GM12878 (cell line): ENCODE measurements at regions not wholly inside any gene's neighbourhood (a gene's known extent, or its start where the extent isn't known, plus 50 kb on each side); places are given as distances from the start of the nearest gene placed in this dataset.

Source experiments
- ATAC-seq: fragments of 200-7000 bp; cut with Tn5 transposase; 3 replicates; pipeline ENCODE4 v1.9.1; 2020; ENCODE audit warnings: mild to moderate bottlenecking, moderate library complexity
- BruUV-seq: library from RNA; stranded (reverse); fragments of 400-500 nt; replicated peaks from 2 replicates; lab custom pipeline; 2021; lab: Mats Ljungman, UMichigan
- CTCF ChIA-PET: fragments of 300-600 bp; sonication (Branson Sonifier 250); formaldehyde crosslinking; extraction: SDS; loops from one replicate; lab custom pipeline; 2021; ENCODE audit warnings: inconsistent platforms; lab: Yijun Ruan, JAX
- POLR2A ChIA-PET: fragments of 350-600 bp; formaldehyde crosslinking; extraction: SDS; loops from one replicate; lab custom pipeline; 2021; ENCODE audit warnings: inconsistent platforms; lab: Charles Lee
- RAD21 ChIA-PET: fragments of 300-600 bp; sonication (Branson Sonifier 250); formaldehyde crosslinking; loops from one replicate; lab custom pipeline; 2023; ENCODE audit warnings: antibody characterized with exemption; ENCODE audit not compliant: unreplicated experiment; lab: Charles Lee
- SMC1A ChIA-PET: fragments of 300-600 bp; sonication (Branson Sonifier 250); formaldehyde crosslinking; loops from one replicate; lab custom pipeline; 2023; ENCODE audit not compliant: unreplicated experiment, uncharacterized antibody; lab: Charles Lee
- DNase-seq: peaks from one replicate; pipeline ENCODE4 v3.0.0-alpha.2; 2011; ENCODE audit warnings: low read depth, low spot score
- FAIRE-seq: peaks from 3 replicates; lab custom pipeline; 2011; peaks lifted over from hg19 to GRCh38; lab: Jason Lieb, UNC
- H2AFZ ChIP-seq: 2 replicates; pipeline ENCODE4 v1.6.0; 2011; ENCODE audit warnings: low read depth, low read length, control low read depth; ENCODE audit not compliant: control insufficient read depth
- H3K27ac ChIP-seq: 2 replicates; pipeline ENCODE4 v1.5.1; 2011; ENCODE audit warnings: control low read depth; ENCODE audit not compliant: control insufficient read depth, insufficient read depth
- H3K27me3 ChIP-seq, 2 experiments: replicated peaks in 1 of 2; 2 replicates each; pipeline versions ENCODE4 v1.6.0 to v1.6.1; 2011; ENCODE audit warnings: low read length in 1 of 2; ENCODE audit not compliant: control insufficient read depth in 2 of 2, insufficient read depth in 2 of 2
- H3K36me3 ChIP-seq, 2 experiments: 2 replicates each; pipeline ENCODE4 v1.5.1; 2011; ENCODE audit warnings: low read length in 1 of 2; ENCODE audit not compliant: control insufficient read depth in 2 of 2, insufficient read depth in 2 of 2
- H3K4me1 ChIP-seq: 2 replicates; pipeline ENCODE4 v1.6.1; 2011; ENCODE audit warnings: mild to moderate bottlenecking, low read length, moderate library complexity, mixed read lengths; ENCODE audit not compliant: control insufficient read depth, insufficient read depth
- H3K4me2 ChIP-seq: 2 replicates; pipeline ENCODE4 v1.6.0; 2011; ENCODE audit warnings: control low read depth; ENCODE audit not compliant: control insufficient read depth, insufficient read depth
- H3K4me3 ChIP-seq: fragments of 200-600 bp; sonication (generic); 2 replicates; pipeline ENCODE4 v1.5.1; 2016
- H3K79me2 ChIP-seq: 2 replicates; pipeline ENCODE4 v1.6.0; 2011; ENCODE audit warnings: low read length; ENCODE audit not compliant: control insufficient read depth, insufficient read depth
- H3K9ac ChIP-seq: 2 replicates; pipeline ENCODE4 v1.8.0; 2011; ENCODE audit warnings: low read length, control low read depth, mixed read lengths; ENCODE audit not compliant: control insufficient read depth, insufficient read depth
- H3K9me3 ChIP-seq: replicated peaks from 3 replicates; pipeline ENCODE4 v1.5.1; 2011; ENCODE audit warnings: mild to moderate bottlenecking, low read length; ENCODE audit not compliant: control insufficient read depth, insufficient read depth
- H4K20me1 ChIP-seq: 2 replicates; pipeline ENCODE4 v1.6.0; 2011; ENCODE audit not compliant: control insufficient read depth, insufficient read depth
- ATF7 ChIP-seq: fragments of 450-650 bp; IDR thresholded peaks from 2 replicates; pipeline ENCODE4 v1.6.1; 2016; ENCODE audit warnings: low read depth, mild to moderate bottlenecking
- BACH1 ChIP-seq: fragments of 450-650 bp; IDR thresholded peaks from 2 replicates; pipeline ENCODE4 v1.6.1; 2017; ENCODE audit warnings: mild to moderate bottlenecking, borderline replicate concordance
- FOXK2 ChIP-seq: fragments of 450-650 bp; IDR thresholded peaks from 2 replicates; pipeline ENCODE4 v1.6.1; 2017; ENCODE audit warnings: mild to moderate bottlenecking, moderate library complexity
- GATAD2B ChIP-seq: fragments of 450-650 bp; conservative IDR thresholded peaks from 2 replicates; pipeline ENCODE4 v1.6.1; 2017; ENCODE audit warnings: low read depth, mild to moderate bottlenecking, moderate library complexity
- POU2F2 ChIP-seq: IDR thresholded peaks from 3 replicates; pipeline ENCODE4 v1.6.1; 2011; ENCODE audit warnings: low read depth, mild to moderate bottlenecking, low read length, borderline replicate concordance
- RELA ChIP-seq: fragments of 450-650 bp; IDR thresholded peaks from 2 replicates; pipeline ENCODE4 v1.8.0; 2014; ENCODE audit warnings: borderline replicate concordance; ENCODE audit not compliant: partially characterized antibody
- RFX5 ChIP-seq: IDR thresholded peaks from 2 replicates; pipeline ENCODE4 v1.6.1; 2011; ENCODE audit warnings: low read depth, low read length, improper control_type of control experiment
- SIN3A ChIP-seq: IDR thresholded peaks from 2 replicates; pipeline ENCODE4 v1.6.1; 2012; ENCODE audit warnings: low read depth, low read length, improper control_type of control experiment
- SREBF1 ChIP-seq: IDR thresholded peaks from 2 replicates; pipeline ENCODE4 v1.6.1; 2012; ENCODE audit warnings: mild to moderate bottlenecking, low read length
- STAT1 ChIP-seq: fragments of 450-650 bp; conservative IDR thresholded peaks from 2 replicates; pipeline ENCODE4 v1.6.1; 2014; ENCODE audit warnings: antibody characterized with exemption, mild to moderate bottlenecking
- ZNF217 ChIP-seq: fragments of 450-650 bp; IDR thresholded peaks from 2 replicates; pipeline ENCODE4 v1.6.1; 2017; ENCODE audit warnings: antibody characterized with exemption, mild to moderate bottlenecking
- WGBS: methylation state at CpG from one replicate; pipeline ENCODE4 v1.1.6; 2016; ENCODE audit warnings: low lambda C conversion rate; ENCODE audit not compliant: insufficient replicate concordance, insufficient coverage; ENCODE audit errors: missing lambda C conversion rate; 5-methylcytosine and 5-hydroxymethylcytosine counted together
- in situ Hi-C: fragments of 300-500 bp; cut with MboI; formaldehyde crosslinking; loops from 9 replicates; pipeline ENCODE4 v1.14.3; 2018; ENCODE audit warnings: mixed read lengths
- intact Hi-C: fragments of 100-400 bp; cut with micrococcal nuclease; formaldehyde crosslinking; loops from one replicate; pipeline ENCODE4 v1.14.2; 2022; ENCODE audit not compliant: unreplicated experiment
- TF ChIP-seq, protein P1 (sequence below): IDR thresholded peaks from 2 replicates; pipeline ENCODE4 v1.6.1; 2012; ENCODE audit warnings: low read depth, low read length, improper control_type of control experiment
- TF ChIP-seq, protein P2 (sequence below): fragments of 450-650 bp; IDR thresholded peaks from 2 replicates; pipeline ENCODE4 v1.6.1; 2016; ENCODE audit warnings: mild to moderate bottlenecking
- TF ChIP-seq, protein P3 (sequence below): IDR thresholded peaks from 2 replicates; pipeline ENCODE4 v1.6.1; 2012; ENCODE audit warnings: mild to moderate bottlenecking, low read depth, low read length
- TF ChIP-seq, protein P4 (sequence below): IDR thresholded peaks from 2 replicates; pipeline ENCODE4 v1.6.1; 2012; ENCODE audit warnings: low read depth, low read length, improper control_type of control experiment
- TF ChIP-seq, protein P5 (sequence below): fragments of 450-650 bp; IDR thresholded peaks from 2 replicates; pipeline ENCODE4 v1.6.1; 2016; ENCODE audit warnings: mild to moderate bottlenecking, moderate library complexity, borderline replicate concordance

DNA sequence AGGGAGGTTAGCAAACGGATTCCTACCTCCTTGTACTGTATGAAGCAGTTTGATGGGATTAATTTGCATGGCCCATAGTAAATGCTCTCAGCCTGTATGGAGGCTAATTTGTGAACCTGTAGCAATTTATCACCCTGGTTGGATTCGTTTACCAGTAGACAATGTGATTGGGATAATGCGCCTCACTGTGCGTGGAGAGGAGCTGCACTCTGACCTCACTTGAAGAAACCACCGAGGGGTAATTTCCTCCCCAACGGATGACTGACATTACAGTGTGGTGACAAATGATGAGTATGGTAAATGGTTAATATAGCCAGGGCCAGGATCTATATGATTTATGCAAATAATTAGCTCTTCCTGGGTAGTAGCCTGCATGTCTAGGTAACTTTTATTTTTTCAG is 479.1 kb upstream of the RBFOX1 start:
- RAD21 ChIA-PET, result no interaction called here
- H3K4me2 ChIP-seq, result no peak overlapping the region
- H3K79me2 ChIP-seq, result no peaks in the 10 kb centered on the region
- H3K4me1 ChIP-seq, result no peaks in the 10 kb centered on the region
- FAIRE-seq (no peak), ATAC-seq (no peak), DNase-seq (no peak)
- CTCF ChIA-PET, result no interaction called here
- 45% methylated on average over 6 of the region's 6 CpGs for WGBS
- no peak overlapping the region for H3K4me3 ChIP-seq
- POLR2A ChIA-PET, result no interaction called here
- in situ Hi-C loops, result no loop called here
- H3K36me3 ChIP-seq, result no peaks in the 10 kb centered on the region
- no TSS peak for BruUV-seq
- no peak overlapping the region for H3K27ac ChIP-seq
- H3K9ac ChIP-seq, result no peak overlapping the region
- SMC1A ChIA-PET, result no interaction called here
- H3K27me3 ChIP-seq, result no peaks in the 10 kb centered on the region
- intact Hi-C loops, result no loop called here
- no peaks in the 10 kb centered on the region for H3K9me3 ChIP-seq
- H2AFZ ChIP-seq, result no peak overlapping the region
- no peaks in the 10 kb centered on the region for H4K20me1 ChIP-seq
- TF ChIP-seq, protein P1, sequence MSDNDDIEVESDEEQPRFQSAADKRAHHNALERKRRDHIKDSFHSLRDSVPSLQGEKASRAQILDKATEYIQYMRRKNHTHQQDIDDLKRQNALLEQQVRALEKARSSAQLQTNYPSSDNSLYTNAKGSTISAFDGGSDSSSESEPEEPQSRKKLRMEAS, result no peak
- TF ChIP-seq STAT1 (no peak), RELA (no peak), SIN3A (no peak), ATF7 (no peak), BACH1 (no peak), RFX5 (no peak), ZNF217 (no peak), SREBF1 (no peak), GATAD2B (no peak), POU2F2 (no peak), FOXK2 (no peak)
- TF ChIP-seq, protein P2, sequence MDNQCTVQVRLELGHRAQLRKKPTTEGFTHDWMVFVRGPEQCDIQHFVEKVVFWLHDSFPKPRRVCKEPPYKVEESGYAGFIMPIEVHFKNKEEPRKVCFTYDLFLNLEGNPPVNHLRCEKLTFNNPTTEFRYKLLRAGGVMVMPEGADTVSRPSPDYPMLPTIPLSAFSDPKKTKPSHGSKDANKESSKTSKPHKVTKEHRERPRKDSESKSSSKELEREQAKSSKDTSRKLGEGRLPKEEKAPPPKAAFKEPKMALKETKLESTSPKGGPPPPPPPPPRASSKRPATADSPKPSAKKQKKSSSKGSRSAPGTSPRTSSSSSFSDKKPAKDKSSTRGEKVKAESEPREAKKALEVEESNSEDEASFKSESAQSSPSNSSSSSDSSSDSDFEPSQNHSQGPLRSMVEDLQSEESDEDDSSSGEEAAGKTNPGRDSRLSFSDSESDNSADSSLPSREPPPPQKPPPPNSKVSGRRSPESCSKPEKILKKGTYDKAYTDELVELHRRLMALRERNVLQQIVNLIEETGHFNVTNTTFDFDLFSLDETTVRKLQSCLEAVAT, result no peak
- TF ChIP-seq, protein P3, sequence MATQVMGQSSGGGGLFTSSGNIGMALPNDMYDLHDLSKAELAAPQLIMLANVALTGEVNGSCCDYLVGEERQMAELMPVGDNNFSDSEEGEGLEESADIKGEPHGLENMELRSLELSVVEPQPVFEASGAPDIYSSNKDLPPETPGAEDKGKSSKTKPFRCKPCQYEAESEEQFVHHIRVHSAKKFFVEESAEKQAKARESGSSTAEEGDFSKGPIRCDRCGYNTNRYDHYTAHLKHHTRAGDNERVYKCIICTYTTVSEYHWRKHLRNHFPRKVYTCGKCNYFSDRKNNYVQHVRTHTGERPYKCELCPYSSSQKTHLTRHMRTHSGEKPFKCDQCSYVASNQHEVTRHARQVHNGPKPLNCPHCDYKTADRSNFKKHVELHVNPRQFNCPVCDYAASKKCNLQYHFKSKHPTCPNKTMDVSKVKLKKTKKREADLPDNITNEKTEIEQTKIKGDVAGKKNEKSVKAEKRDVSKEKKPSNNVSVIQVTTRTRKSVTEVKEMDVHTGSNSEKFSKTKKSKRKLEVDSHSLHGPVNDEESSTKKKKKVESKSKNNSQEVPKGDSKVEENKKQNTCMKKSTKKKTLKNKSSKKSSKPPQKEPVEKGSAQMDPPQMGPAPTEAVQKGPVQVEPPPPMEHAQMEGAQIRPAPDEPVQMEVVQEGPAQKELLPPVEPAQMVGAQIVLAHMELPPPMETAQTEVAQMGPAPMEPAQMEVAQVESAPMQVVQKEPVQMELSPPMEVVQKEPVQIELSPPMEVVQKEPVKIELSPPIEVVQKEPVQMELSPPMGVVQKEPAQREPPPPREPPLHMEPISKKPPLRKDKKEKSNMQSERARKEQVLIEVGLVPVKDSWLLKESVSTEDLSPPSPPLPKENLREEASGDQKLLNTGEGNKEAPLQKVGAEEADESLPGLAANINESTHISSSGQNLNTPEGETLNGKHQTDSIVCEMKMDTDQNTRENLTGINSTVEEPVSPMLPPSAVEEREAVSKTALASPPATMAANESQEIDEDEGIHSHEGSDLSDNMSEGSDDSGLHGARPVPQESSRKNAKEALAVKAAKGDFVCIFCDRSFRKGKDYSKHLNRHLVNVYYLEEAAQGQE, result no peak
- TF ChIP-seq, protein P4, sequence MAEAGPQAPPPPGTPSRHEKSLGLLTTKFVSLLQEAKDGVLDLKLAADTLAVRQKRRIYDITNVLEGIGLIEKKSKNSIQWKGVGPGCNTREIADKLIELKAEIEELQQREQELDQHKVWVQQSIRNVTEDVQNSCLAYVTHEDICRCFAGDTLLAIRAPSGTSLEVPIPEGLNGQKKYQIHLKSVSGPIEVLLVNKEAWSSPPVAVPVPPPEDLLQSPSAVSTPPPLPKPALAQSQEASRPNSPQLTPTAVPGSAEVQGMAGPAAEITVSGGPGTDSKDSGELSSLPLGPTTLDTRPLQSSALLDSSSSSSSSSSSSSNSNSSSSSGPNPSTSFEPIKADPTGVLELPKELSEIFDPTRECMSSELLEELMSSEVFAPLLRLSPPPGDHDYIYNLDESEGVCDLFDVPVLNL, result no peak
- TF ChIP-seq, protein P5, sequence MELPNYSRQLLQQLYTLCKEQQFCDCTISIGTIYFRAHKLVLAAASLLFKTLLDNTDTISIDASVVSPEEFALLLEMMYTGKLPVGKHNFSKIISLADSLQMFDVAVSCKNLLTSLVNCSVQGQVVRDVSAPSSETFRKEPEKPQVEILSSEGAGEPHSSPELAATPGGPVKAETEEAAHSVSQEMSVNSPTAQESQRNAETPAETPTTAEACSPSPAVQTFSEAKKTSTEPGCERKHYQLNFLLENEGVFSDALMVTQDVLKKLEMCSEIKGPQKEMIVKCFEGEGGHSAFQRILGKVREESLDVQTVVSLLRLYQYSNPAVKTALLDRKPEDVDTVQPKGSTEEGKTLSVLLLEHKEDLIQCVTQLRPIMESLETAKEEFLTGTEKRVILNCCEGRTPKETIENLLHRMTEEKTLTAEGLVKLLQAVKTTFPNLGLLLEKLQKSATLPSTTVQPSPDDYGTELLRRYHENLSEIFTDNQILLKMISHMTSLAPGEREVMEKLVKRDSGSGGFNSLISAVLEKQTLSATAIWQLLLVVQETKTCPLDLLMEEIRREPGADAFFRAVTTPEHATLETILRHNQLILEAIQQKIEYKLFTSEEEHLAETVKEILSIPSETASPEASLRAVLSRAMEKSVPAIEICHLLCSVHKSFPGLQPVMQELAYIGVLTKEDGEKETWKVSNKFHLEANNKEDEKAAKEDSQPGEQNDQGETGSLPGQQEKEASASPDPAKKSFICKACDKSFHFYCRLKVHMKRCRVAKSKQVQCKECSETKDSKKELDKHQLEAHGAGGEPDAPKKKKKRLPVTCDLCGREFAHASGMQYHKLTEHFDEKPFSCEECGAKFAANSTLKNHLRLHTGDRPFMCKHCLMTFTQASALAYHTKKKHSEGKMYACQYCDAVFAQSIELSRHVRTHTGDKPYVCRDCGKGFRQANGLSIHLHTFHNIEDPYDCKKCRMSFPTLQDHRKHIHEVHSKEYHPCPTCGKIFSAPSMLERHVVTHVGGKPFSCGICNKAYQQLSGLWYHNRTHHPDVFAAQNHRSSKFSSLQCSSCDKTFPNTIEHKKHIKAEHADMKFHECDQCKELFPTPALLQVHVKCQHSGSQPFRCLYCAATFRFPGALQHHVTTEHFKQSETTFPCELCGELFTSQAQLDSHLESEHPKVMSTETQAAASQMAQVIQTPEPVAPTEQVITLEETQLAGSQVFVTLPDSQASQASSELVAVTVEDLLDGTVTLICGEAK, result no peak
